IMR-90 (cell line): ENCODE measurements at regions not wholly inside any gene's neighbourhood (a gene's known extent, or its start where the extent isn't known, plus 50 kb on each side); places are given as distances from the start of the nearest gene placed in this dataset.

Experiments used
- CEBPB ChIP-seq: IDR thresholded peaks from 2 replicates; pipeline ENCODE4 v1.6.1; 2012; ENCODE audit warnings: low read depth, low read length, improper control_type of control experiment
- FOS ChIP-seq: fragments of 150-350 bp; IDR thresholded peaks from 2 replicates; pipeline ENCODE4 v1.6.1; 2016; ENCODE audit warnings: low read depth, low read length
- MAFK ChIP-seq: IDR thresholded peaks from 2 replicates; pipeline ENCODE4 v1.6.1; 2012; ENCODE audit warnings: low read depth, low read length, improper control_type of control experiment
- MAZ ChIP-seq: IDR thresholded peaks from 2 replicates; pipeline ENCODE4 v1.6.1; 2012; ENCODE audit warnings: low read depth, mild to moderate bottlenecking, low read length, improper control_type of control experiment, moderate library complexity, borderline replicate concordance
- MXI1 ChIP-seq: IDR thresholded peaks from 2 replicates; pipeline ENCODE4 v1.6.1; 2012; ENCODE audit warnings: low read depth, mild to moderate bottlenecking, low read length, moderate library complexity, borderline replicate concordance
- POLR2A ChIP-seq: IDR thresholded peaks from 2 replicates; pipeline ENCODE4 v1.6.1; 2012; ENCODE audit warnings: mild to moderate bottlenecking, low read depth, low read length
- RAD21 ChIP-seq: IDR thresholded peaks from 2 replicates; pipeline ENCODE4 v1.6.1; 2012; ENCODE audit warnings: low read length, improper control_type of control experiment
- RCOR1 ChIP-seq: IDR thresholded peaks from 2 replicates; pipeline ENCODE4 v1.6.1; 2012; ENCODE audit warnings: mild to moderate bottlenecking, low read length, improper control_type of control experiment; ENCODE audit not compliant: insufficient replicate concordance
- RFX5 ChIP-seq: IDR thresholded peaks from 2 replicates; pipeline ENCODE4 v1.8.0; 2012; ENCODE audit warnings: low read depth, mild to moderate bottlenecking, low read length, moderate library complexity
- SMC3 ChIP-seq: fragments of 150-350 bp; IDR thresholded peaks from 2 replicates; pipeline ENCODE4 v1.6.1; 2016; ENCODE audit warnings: low read depth, mild to moderate bottlenecking, antibody characterized with exemption, low read length, moderate library complexity
- USF2 ChIP-seq: fragments of 150-350 bp; IDR thresholded peaks from 2 replicates; pipeline ENCODE4 v1.6.1; 2017; ENCODE audit warnings: mild to moderate bottlenecking, antibody characterized with exemption, low read length, low read depth
- TF ChIP-seq, protein P1 (sequence below): conservative IDR thresholded peaks from 2 replicates; pipeline ENCODE4 v1.5.1; 2012; ENCODE audit warnings: mild to moderate bottlenecking, low read depth, low read length, improper control_type of control experiment
- TF ChIP-seq, protein P2 (sequence below): fragments of 150-350 bp; IDR thresholded peaks from 2 replicates; pipeline ENCODE4 v1.6.1; 2016; ENCODE audit warnings: low read depth, mild to moderate bottlenecking, low read length, moderate library complexity, borderline replicate concordance

DNA sequence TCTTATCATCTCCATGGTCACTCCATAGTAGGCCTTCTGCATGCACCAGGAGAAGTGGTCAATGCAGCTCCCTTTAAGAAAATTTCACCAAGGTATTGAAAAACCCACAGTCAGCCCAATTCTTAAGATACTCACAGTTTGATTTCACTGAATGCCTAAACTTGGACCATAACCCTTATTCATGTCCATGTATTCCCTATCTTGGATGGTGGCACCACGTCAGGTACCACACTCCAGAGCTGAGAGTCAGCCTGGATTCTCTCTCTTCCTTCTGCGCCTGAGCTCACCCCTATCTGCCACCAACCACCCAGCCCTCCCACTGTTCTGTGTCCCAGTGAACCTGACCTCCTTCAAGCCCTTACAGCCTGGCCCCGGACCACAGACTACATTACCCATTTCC lies 183.2 kb upstream of the NR2F2 start:
- TF ChIP-seq, protein P1, sequence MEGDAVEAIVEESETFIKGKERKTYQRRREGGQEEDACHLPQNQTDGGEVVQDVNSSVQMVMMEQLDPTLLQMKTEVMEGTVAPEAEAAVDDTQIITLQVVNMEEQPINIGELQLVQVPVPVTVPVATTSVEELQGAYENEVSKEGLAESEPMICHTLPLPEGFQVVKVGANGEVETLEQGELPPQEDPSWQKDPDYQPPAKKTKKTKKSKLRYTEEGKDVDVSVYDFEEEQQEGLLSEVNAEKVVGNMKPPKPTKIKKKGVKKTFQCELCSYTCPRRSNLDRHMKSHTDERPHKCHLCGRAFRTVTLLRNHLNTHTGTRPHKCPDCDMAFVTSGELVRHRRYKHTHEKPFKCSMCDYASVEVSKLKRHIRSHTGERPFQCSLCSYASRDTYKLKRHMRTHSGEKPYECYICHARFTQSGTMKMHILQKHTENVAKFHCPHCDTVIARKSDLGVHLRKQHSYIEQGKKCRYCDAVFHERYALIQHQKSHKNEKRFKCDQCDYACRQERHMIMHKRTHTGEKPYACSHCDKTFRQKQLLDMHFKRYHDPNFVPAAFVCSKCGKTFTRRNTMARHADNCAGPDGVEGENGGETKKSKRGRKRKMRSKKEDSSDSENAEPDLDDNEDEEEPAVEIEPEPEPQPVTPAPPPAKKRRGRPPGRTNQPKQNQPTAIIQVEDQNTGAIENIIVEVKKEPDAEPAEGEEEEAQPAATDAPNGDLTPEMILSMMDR: no peak
- TF ChIP-seq RAD21 (no peak), USF2 (no peak), POLR2A (no peak), MAFK (no peak), MXI1 (no peak), RFX5 (no peak), CEBPB (no peak), SMC3 (no peak), FOS (no peak), MAZ (no peak), RCOR1 (no peak)
- TF ChIP-seq, protein P2, sequence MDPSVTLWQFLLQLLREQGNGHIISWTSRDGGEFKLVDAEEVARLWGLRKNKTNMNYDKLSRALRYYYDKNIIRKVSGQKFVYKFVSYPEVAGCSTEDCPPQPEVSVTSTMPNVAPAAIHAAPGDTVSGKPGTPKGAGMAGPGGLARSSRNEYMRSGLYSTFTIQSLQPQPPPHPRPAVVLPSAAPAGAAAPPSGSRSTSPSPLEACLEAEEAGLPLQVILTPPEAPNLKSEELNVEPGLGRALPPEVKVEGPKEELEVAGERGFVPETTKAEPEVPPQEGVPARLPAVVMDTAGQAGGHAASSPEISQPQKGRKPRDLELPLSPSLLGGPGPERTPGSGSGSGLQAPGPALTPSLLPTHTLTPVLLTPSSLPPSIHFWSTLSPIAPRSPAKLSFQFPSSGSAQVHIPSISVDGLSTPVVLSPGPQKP: no peak
